HepG2 (cell line): ENCODE measurements at regions not wholly inside any gene's neighbourhood (a gene's known extent, or its start where the extent isn't known, plus 50 kb on each side); places are given as distances from the start of the nearest gene placed in this dataset.

Experiments
- ATAC-seq: fragments of 200-7000 bp; cut with Tn5 transposase; 3 replicates; pipeline ENCODE4 v1.9.1; 2020; ENCODE audit warnings: mild to moderate bottlenecking, moderate library complexity
- BruUV-seq: library from RNA; stranded (reverse); fragments of 400-500 nt; replicated peaks from 2 replicates; lab custom pipeline; 2021; lab: Mats Ljungman, UMichigan
- CTCF ChIA-PET: fragments of 300-600 bp; formaldehyde crosslinking; extraction: SDS; loops from one replicate; lab custom pipeline; 2021; ENCODE audit warnings: low total read pairs, inconsistent platforms, low intra/inter-chr PET ratio; lab: Yijun Ruan, JAX
- POLR2A ChIA-PET: fragments of 350-600 bp; sonication (Branson Sonifier 250); formaldehyde crosslinking; loops from one replicate; lab custom pipeline; 2020; ENCODE audit warnings: antibody characterized with exemption, inconsistent platforms; lab: Yijun Ruan, JAX
- DNase-seq: peaks from one replicate; pipeline ENCODE4 v3.0.0-alpha.2; 2015; ENCODE audit warnings: low spot score
- FAIRE-seq: peaks from 3 replicates; lab custom pipeline; 2011; peaks lifted over from hg19 to GRCh38; lab: Jason Lieb, UNC
- H2AFZ ChIP-seq: one replicate; pipeline ENCODE4 v1.6.1; 2011; ENCODE audit warnings: low read length, inconsistent platforms
- H3K27ac ChIP-seq: fragments of 300-600 bp; 3 replicates; pipeline ENCODE4 v1.8.0; 2011; ENCODE audit warnings: mixed run types, mild to moderate bottlenecking, mixed read lengths, low read length, inconsistent platforms; ENCODE audit not compliant: insufficient read depth; ENCODE audit errors: extremely low read length
- H3K27me3 ChIP-seq, 2 experiments: fragments of 200-600 bp in 1 of 2; 2 replicates in 1 of 2; 3 replicates in 1 of 2; pipeline versions ENCODE4 v1.6.0 to v1.8.0; 2011; ENCODE audit warnings: low read length in 2 of 2, mild to moderate bottlenecking in 2 of 2, moderate library complexity in 2 of 2, inconsistent platforms in 1 of 2; ENCODE audit not compliant: insufficient read depth in 2 of 2, control insufficient read depth in 1 of 2
- H3K36me3 ChIP-seq, 2 experiments: fragments of 200-600 bp in 1 of 2; replicated peaks in 1 of 2; 2 replicates in 1 of 2; 3 replicates in 1 of 2; pipeline versions ENCODE4 v1.5.1 to v1.8.0; 2011; ENCODE audit warnings: low read length in 2 of 2, inconsistent platforms in 1 of 2; ENCODE audit not compliant: insufficient read depth in 2 of 2, control insufficient read depth in 1 of 2
- H3K4me1 ChIP-seq: 2 replicates; pipeline ENCODE4 v1.5.1; 2012; ENCODE audit warnings: low read length, inconsistent platforms; ENCODE audit not compliant: insufficient read depth
- H3K4me2 ChIP-seq: 2 replicates; pipeline ENCODE4 v1.6.0; 2011; ENCODE audit warnings: low read depth, low read length, inconsistent platforms
- H3K4me3 ChIP-seq, 3 experiments: fragments of 200-600 bp in 1 of 3; sonication (generic), shearing (Covaris generic) in 1 of 3; replicated peaks in 1 of 3; 2 replicates each; pipeline ENCODE4 v1.5.1; 2011 to 2016; ENCODE audit warnings: low read length in 3 of 3, inconsistent platforms in 2 of 3, low read depth in 2 of 3, mild to moderate bottlenecking in 2 of 3, control low read depth in 1 of 3, mixed read lengths in 1 of 3; ENCODE audit not compliant: insufficient read depth in 1 of 3
- H3K79me2 ChIP-seq: one replicate; pipeline ENCODE4 v1.6.1; 2011; ENCODE audit warnings: low read length, inconsistent platforms; ENCODE audit not compliant: insufficient read depth
- H3K9ac ChIP-seq: 2 replicates; pipeline ENCODE4 v1.6.0; 2011; ENCODE audit warnings: mild to moderate bottlenecking, low read depth, low read length, inconsistent platforms; ENCODE audit not compliant: insufficient read depth
- H3K9me3 ChIP-seq: 2 replicates; pipeline ENCODE4 v1.5.1; 2012; ENCODE audit warnings: mild to moderate bottlenecking, low read length
- H4K20me1 ChIP-seq: 2 replicates; pipeline ENCODE4 v1.6.0; 2011; ENCODE audit warnings: inconsistent platforms, mild to moderate bottlenecking, low read length, moderate library complexity; ENCODE audit not compliant: insufficient read depth
- AKAP8 ChIP-seq: sonication (generic); formaldehyde crosslinking; IDR thresholded peaks from 2 replicates; pipeline ENCODE4 v1.5.1; 2020; ENCODE audit warnings: mild to moderate bottlenecking, missing genetic modification reagents
- DR1 ChIP-seq: sonication (generic); formaldehyde crosslinking; IDR thresholded peaks from 2 replicates; pipeline ENCODE4 v1.8.0; 2021; ENCODE audit warnings: mild to moderate bottlenecking, missing genetic modification reagents, inconsistent platforms
- EEA1 ChIP-seq: sonication (generic); formaldehyde crosslinking; IDR thresholded peaks from 2 replicates; pipeline ENCODE4 v1.5.1; 2020; ENCODE audit warnings: mild to moderate bottlenecking, missing genetic modification reagents, borderline replicate concordance
- HOXA3 ChIP-seq: sonication (generic); formaldehyde crosslinking; IDR thresholded peaks from 2 replicates; pipeline ENCODE4 v1.5.0; 2020; ENCODE audit warnings: missing genetic modification reagents
- SNRNP70 ChIP-seq: fragments of 200-400 bp; formaldehyde crosslinking; IDR thresholded peaks from 2 replicates; pipeline ENCODE4 v1.6.1; 2017; ENCODE audit warnings: mild to moderate bottlenecking, low read depth, low read length, moderate library complexity
- TEAD2 ChIP-seq: sonication (generic); formaldehyde crosslinking; IDR thresholded peaks from 2 replicates; pipeline ENCODE4 v1.9.0; 2021; ENCODE audit warnings: missing genetic modification reagents
- TMF1 ChIP-seq: sonication (generic); formaldehyde crosslinking; IDR thresholded peaks from 2 replicates; pipeline ENCODE4 v1.8.1; 2022; ENCODE audit warnings: low read depth, missing genetic modification reagents
- ZMAT3 ChIP-seq: sonication (generic); formaldehyde crosslinking; conservative IDR thresholded peaks from 2 replicates; pipeline ENCODE4 v1.7.0; 2021; ENCODE audit warnings: missing genetic modification reagents
- ZNF121 ChIP-seq: sonication (generic); formaldehyde crosslinking; IDR thresholded peaks from 2 replicates; pipeline ENCODE4 v1.5.0; 2020; ENCODE audit warnings: mild to moderate bottlenecking, missing genetic modification reagents
- ZNF207 ChIP-seq: fragments of 450-650 bp; IDR thresholded peaks from 2 replicates; pipeline ENCODE4 v1.6.1; 2016; ENCODE audit warnings: antibody characterized with exemption, borderline replicate concordance
- ZNF354B ChIP-seq: sonication (generic); formaldehyde crosslinking; IDR thresholded peaks from 2 replicates; pipeline ENCODE4 v1.8.0; 2022; ENCODE audit warnings: mild to moderate bottlenecking, missing genetic modification reagents
- ZNF382 ChIP-seq: sonication (generic); formaldehyde crosslinking; IDR thresholded peaks from 2 replicates; pipeline ENCODE4 v1.5.0; 2020; ENCODE audit warnings: missing genetic modification reagents, mild to moderate bottlenecking, borderline replicate concordance
- ZNF44 ChIP-seq: sonication (generic); formaldehyde crosslinking; IDR thresholded peaks from 2 replicates; pipeline ENCODE4 v1.5.1; 2020; ENCODE audit warnings: mild to moderate bottlenecking, missing genetic modification reagents
- ZNF547 ChIP-seq: sonication (generic); formaldehyde crosslinking; IDR thresholded peaks from 2 replicates; pipeline ENCODE4 v1.5.1; 2020; ENCODE audit warnings: mild to moderate bottlenecking, missing genetic modification reagents
- ZNF562 ChIP-seq: sonication (generic); formaldehyde crosslinking; IDR thresholded peaks from 2 replicates; pipeline ENCODE4 v1.8.0; 2022; ENCODE audit warnings: missing genetic modification reagents, borderline replicate concordance
- ZNF616 ChIP-seq: sonication (generic); formaldehyde crosslinking; IDR thresholded peaks from 2 replicates; pipeline ENCODE4 v1.5.0; 2020; ENCODE audit warnings: low read depth, mild to moderate bottlenecking, missing genetic modification reagents
- WGBS: methylation state at CpG from one replicate; pipeline ENCODE4 v1.1.6; 2017; ENCODE audit warnings: low lambda C conversion rate; 5-methylcytosine and 5-hydroxymethylcytosine counted together
- in situ Hi-C: cut with HindIII; loops from 2 replicates; pipeline ENCODE4 v1.10.0; 2017; ENCODE audit warnings: low pct_unique_long_range_greater_than_20kb; ENCODE audit not compliant: extremely low pct_ligation_motif_present
- intact Hi-C: fragments of 100-400 bp; cut with micrococcal nuclease; formaldehyde crosslinking; loops from one replicate; pipeline ENCODE4 v1.10.0; 2022; ENCODE audit not compliant: unreplicated experiment
- TF ChIP-seq, protein P1 (sequence below): sonication (generic); formaldehyde crosslinking; IDR thresholded peaks from 2 replicates; pipeline ENCODE4 v1.5.1; 2020; ENCODE audit warnings: missing genetic modification reagents, mild to moderate bottlenecking, borderline replicate concordance
- TF ChIP-seq, protein P2 (sequence below): sonication (generic); formaldehyde crosslinking; IDR thresholded peaks from 2 replicates; pipeline ENCODE4 v1.4.0; 2020; ENCODE audit warnings: missing genetic modification reagents, mild to moderate bottlenecking, borderline replicate concordance
- TF ChIP-seq, protein P3 (sequence below): sonication (generic); formaldehyde crosslinking; IDR thresholded peaks from 2 replicates; pipeline ENCODE4 v1.5.0; 2020; ENCODE audit warnings: missing genetic modification reagents, mild to moderate bottlenecking, borderline replicate concordance
- TF ChIP-seq, protein P4 (sequence below): sonication (generic); formaldehyde crosslinking; IDR thresholded peaks from 2 replicates; pipeline ENCODE4 v1.5.1; 2020; ENCODE audit warnings: missing genetic modification reagents, mild to moderate bottlenecking, borderline replicate concordance

DNA sequence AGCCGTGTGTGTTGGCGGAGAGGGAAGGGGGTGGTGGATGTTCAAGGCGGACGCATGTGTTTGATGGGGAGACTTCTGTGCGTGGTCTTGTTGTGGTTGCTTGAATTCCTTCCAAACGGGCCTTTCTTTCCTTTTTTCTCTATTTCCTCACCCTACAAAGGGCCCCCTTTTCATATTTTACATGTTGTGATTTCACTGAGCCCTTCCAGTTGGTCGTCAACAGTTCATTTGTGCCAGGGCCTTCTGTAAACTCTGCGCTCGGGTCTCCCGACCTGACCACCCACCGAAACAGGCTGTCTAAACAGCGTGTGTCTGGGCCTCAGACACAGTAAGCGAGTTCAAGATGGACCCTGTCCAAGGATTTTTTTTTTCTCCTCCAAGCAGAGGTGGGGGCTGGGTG lies 228.4 kb downstream of the IRF8 start:
- POLR2A ChIA-PET = no interaction called here
- peaks cover 2 to 9% of the 10 kb centered on the region in 2 experiments; a peak in 2 of 5 replicates for H3K27me3 ChIP-seq
- no peak for DNase-seq
- intact Hi-C loops = no loop called here
- H4K20me1 ChIP-seq = no peaks in the 10 kb centered on the region
- no peaks in the 10 kb centered on the region for H3K9me3 ChIP-seq
- TF ChIP-seq ZMAT3 (CRISPR knock-in tag) (no peak), EEA1 (no peak), DR1 (no peak), ZNF207 (no peak), ZNF354B (CRISPR knock-in tag) (no peak), TMF1 (CRISPR knock-in tag) (no peak), ZNF121 (CRISPR knock-in tag) (no peak), TEAD2 (CRISPR knock-in tag) (no peak), SNRNP70 (no peak), HOXA3 (CRISPR knock-in tag) (no peak), ZNF562 (CRISPR knock-in tag) (no peak), AKAP8 (CRISPR knock-in tag) (no peak), ZNF616 (CRISPR knock-in tag) (no peak), ZNF382 (CRISPR knock-in tag) (no peak), ZNF547 (CRISPR knock-in tag) (no peak), ZNF44 (no peak)
- TF ChIP-seq, protein P1, sequence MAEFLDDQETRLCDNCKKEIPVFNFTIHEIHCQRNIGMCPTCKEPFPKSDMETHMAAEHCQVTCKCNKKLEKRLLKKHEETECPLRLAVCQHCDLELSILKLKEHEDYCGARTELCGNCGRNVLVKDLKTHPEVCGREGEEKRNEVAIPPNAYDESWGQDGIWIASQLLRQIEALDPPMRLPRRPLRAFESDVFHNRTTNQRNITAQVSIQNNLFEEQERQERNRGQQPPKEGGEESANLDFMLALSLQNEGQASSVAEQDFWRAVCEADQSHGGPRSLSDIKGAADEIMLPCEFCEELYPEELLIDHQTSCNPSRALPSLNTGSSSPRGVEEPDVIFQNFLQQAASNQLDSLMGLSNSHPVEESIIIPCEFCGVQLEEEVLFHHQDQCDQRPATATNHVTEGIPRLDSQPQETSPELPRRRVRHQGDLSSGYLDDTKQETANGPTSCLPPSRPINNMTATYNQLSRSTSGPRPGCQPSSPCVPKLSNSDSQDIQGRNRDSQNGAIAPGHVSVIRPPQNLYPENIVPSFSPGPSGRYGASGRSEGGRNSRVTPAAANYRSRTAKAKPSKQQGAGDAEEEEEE = no peak
- TF ChIP-seq, protein P2, sequence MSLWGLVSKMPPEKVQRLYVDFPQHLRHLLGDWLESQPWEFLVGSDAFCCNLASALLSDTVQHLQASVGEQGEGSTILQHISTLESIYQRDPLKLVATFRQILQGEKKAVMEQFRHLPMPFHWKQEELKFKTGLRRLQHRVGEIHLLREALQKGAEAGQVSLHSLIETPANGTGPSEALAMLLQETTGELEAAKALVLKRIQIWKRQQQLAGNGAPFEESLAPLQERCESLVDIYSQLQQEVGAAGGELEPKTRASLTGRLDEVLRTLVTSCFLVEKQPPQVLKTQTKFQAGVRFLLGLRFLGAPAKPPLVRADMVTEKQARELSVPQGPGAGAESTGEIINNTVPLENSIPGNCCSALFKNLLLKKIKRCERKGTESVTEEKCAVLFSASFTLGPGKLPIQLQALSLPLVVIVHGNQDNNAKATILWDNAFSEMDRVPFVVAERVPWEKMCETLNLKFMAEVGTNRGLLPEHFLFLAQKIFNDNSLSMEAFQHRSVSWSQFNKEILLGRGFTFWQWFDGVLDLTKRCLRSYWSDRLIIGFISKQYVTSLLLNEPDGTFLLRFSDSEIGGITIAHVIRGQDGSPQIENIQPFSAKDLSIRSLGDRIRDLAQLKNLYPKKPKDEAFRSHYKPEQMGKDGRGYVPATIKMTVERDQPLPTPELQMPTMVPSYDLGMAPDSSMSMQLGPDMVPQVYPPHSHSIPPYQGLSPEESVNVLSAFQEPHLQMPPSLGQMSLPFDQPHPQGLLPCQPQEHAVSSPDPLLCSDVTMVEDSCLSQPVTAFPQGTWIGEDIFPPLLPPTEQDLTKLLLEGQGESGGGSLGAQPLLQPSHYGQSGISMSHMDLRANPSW (CRISPR knock-in tag) = no peak
- TF ChIP-seq, protein P3, sequence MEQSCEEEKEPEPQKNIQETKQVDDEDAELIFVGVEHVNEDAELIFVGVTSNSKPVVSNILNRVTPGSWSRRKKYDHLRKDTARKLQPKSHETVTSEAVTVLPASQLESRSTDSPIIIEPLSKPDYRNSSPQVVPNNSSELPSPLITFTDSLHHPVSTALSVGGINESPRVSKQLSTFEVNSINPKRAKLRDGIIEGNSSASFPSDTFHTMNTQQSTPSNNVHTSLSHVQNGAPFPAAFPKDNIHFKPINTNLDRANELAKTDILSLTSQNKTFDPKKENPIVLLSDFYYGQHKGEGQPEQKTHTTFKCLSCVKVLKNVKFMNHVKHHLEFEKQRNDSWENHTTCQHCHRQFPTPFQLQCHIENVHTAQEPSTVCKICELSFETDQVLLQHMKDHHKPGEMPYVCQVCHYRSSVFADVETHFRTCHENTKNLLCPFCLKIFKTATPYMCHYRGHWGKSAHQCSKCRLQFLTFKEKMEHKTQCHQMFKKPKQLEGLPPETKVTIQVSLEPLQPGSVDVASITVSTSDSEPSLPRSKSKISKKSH (CRISPR knock-in tag) = no peak
- TF ChIP-seq, protein P4, sequence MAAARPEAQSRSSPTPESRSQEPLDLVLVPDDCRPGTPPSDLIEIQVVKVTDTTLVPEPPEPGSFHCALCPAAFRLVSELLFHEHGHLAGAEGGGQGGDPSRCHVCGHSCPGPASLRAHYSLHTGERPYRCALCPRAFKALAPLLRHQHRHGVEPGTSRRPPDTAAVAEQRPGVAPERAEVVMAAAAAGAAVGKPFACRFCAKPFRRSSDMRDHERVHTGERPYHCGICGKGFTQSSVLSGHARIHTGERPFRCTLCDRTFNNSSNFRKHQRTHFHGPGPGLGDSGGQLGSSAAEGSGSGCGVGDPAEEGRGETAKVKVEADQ = no peak
- TF ChIP-seq, all 625 proteins: peak for 0
- in situ Hi-C loops = no loop called here
- CTCF ChIA-PET = no interaction called here
- H3K27ac ChIP-seq = no peak overlapping the region
- H2AFZ ChIP-seq = no peak overlapping the region
- no peak for ATAC-seq
- H3K36me3 ChIP-seq = no peaks in the 10 kb centered on the region
- H3K4me2 ChIP-seq = no peak overlapping the region
- no peaks in the 10 kb centered on the region for H3K79me2 ChIP-seq
- H3K9ac ChIP-seq = no peak overlapping the region
- FAIRE-seq = no peak
- H3K4me1 ChIP-seq = no peaks in the 10 kb centered on the region
- 57% methylated on average over 13 of the region's 13 CpGs for WGBS
- no peak overlapping the region for H3K4me3 ChIP-seq
- no TSS peak for BruUV-seq
